Neuronal stem cell (in vitro differentiated cells): ENCODE measurements at regions not wholly inside any gene's neighbourhood (a gene's known extent, or its start where the extent isn't known, plus 50 kb on each side); places are given as distances from the start of the nearest gene placed in this dataset.
A peak's percentile ranks its signal among the peaks of the same experiment; 100 is the strongest.

ENCODE experiments used
- DNase-seq: peaks from one replicate; pipeline ENCODE4 v3.0.0-alpha.2; 2013; ENCODE audit warnings: low spot score
- H2AFZ ChIP-seq: one replicate; pipeline ENCODE4 v1.6.1; 2013; ENCODE audit warnings: mild to moderate bottlenecking, low read length, inconsistent platforms
- H2AK5ac ChIP-seq: 2 replicates; pipeline ENCODE4 v1.6.1; 2013; ENCODE audit warnings: low read depth, mild to moderate bottlenecking, inconsistent platforms, low read length, moderate library complexity, mixed read lengths
- H2BK120ac ChIP-seq: 2 replicates; pipeline ENCODE4 v1.6.1; 2013; ENCODE audit warnings: low read depth, mild to moderate bottlenecking, inconsistent platforms, low read length, moderate library complexity, mixed read lengths
- H2BK12ac ChIP-seq: one replicate; pipeline ENCODE4 v1.6.1; 2013; ENCODE audit warnings: low read length, inconsistent platforms
- H2BK15ac ChIP-seq: 2 replicates; pipeline ENCODE4 v1.6.1; 2013; ENCODE audit warnings: mild to moderate bottlenecking, low read length, inconsistent platforms, mixed read lengths
- H2BK5ac ChIP-seq: one replicate; pipeline ENCODE4 v1.6.1; 2013; ENCODE audit warnings: inconsistent platforms, mild to moderate bottlenecking, low read length, moderate library complexity
- H3K14ac ChIP-seq: one replicate; pipeline ENCODE4 v1.6.1; 2013; ENCODE audit warnings: low read length, inconsistent platforms
- H3K18ac ChIP-seq: 2 replicates; pipeline ENCODE4 v1.6.1; 2013; ENCODE audit warnings: low read length, inconsistent platforms
- H3K23ac ChIP-seq: 2 replicates; pipeline ENCODE4 v1.6.1; 2013; ENCODE audit warnings: low read depth, mild to moderate bottlenecking, mixed read lengths, low read length, inconsistent platforms; ENCODE audit not compliant: poor library complexity
- H3K27ac ChIP-seq: replicated peaks from 3 replicates; pipeline ENCODE4 v1.5.1; 2013; ENCODE audit warnings: low read length, inconsistent platforms
- H3K27me3 ChIP-seq, 3 experiments: 2 replicates each; pipeline ENCODE4 v1.6.1; 2013; ENCODE audit warnings: low read length in 3 of 3, mild to moderate bottlenecking in 2 of 3, inconsistent platforms in 1 of 3, low read depth in 1 of 3, mixed read lengths in 1 of 3, moderate library complexity in 1 of 3; ENCODE audit not compliant: control insufficient read depth in 3 of 3, insufficient read depth in 3 of 3
- H3K36me3 ChIP-seq, 2 donors: replicated peaks in 1 of 2; 2 replicates each; pipeline ENCODE4 v1.6.1; 2013; ENCODE audit warnings: low read length in 2 of 2; ENCODE audit not compliant: control insufficient read depth in 2 of 2, insufficient read depth in 2 of 2
- H3K4ac ChIP-seq: 2 replicates; pipeline ENCODE4 v1.6.1; 2013; ENCODE audit warnings: inconsistent platforms, mild to moderate bottlenecking, low read length, moderate library complexity
- H3K4me1 ChIP-seq, 2 donors: 1 replicate in 1 of 2; 2 replicates in 1 of 2; pipeline ENCODE4 v1.6.1; 2013; ENCODE audit warnings: low read length in 2 of 2, low read depth in 1 of 2; ENCODE audit not compliant: control insufficient read depth in 2 of 2, insufficient read depth in 1 of 2
- H3K4me2 ChIP-seq: one replicate; pipeline ENCODE4 v1.6.1; 2013; ENCODE audit warnings: mild to moderate bottlenecking, low read length, inconsistent platforms; ENCODE audit not compliant: insufficient read depth, poor library complexity, severe bottlenecking
- H3K4me3 ChIP-seq, 2 donors: 2 replicates each; pipeline ENCODE4 v1.5.1; 2013; ENCODE audit warnings: low read length in 2 of 2, mild to moderate bottlenecking in 2 of 2, inconsistent platforms in 1 of 2, moderate library complexity in 1 of 2
- H3K79me1 ChIP-seq: one replicate; pipeline ENCODE4 v1.6.1; 2013; ENCODE audit warnings: low read depth, mild to moderate bottlenecking, inconsistent platforms, low read length, moderate library complexity
- H3K9ac ChIP-seq: one replicate; pipeline ENCODE4 v1.6.1; 2013; ENCODE audit warnings: mild to moderate bottlenecking, low read depth, low read length, inconsistent platforms; ENCODE audit not compliant: poor library complexity
- H3K9me3 ChIP-seq, 2 donors: replicated peaks in 1 of 2; 2 replicates each; pipeline versions ENCODE3 to v1.6.1; 2013; ENCODE audit warnings: low read length in 2 of 2, mild to moderate bottlenecking in 2 of 2, inconsistent platforms in 1 of 2, low read depth in 1 of 2, mixed read lengths in 1 of 2, moderate library complexity in 1 of 2; ENCODE audit not compliant: control insufficient read depth in 2 of 2, insufficient read depth in 1 of 2
- H4K8ac ChIP-seq: one replicate; pipeline ENCODE4 v1.6.1; 2013; ENCODE audit warnings: low read depth, mild to moderate bottlenecking, inconsistent platforms, low read length, moderate library complexity
- H4K91ac ChIP-seq: one replicate; pipeline ENCODE4 v1.6.1; 2013; ENCODE audit warnings: low read length, low read depth, mild to moderate bottlenecking, inconsistent platforms; ENCODE audit not compliant: poor library complexity
- WGBS, 2 donors: extraction: QIAGEN DNeasy Blood & Tissue Kit; methylation state at CpG; one replicate each; pipeline ENCODE4 v1.1.7; 2013; ENCODE audit warnings: missing lambda C conversion rate in 2 of 2, mixed read lengths in 1 of 2; ENCODE audit not compliant: insufficient read length in 2 of 2, insufficient replicate concordance in 1 of 2; ENCODE audit errors: extremely low coverage in 2 of 2; 5-methylcytosine and 5-hydroxymethylcytosine counted together

DNA sequence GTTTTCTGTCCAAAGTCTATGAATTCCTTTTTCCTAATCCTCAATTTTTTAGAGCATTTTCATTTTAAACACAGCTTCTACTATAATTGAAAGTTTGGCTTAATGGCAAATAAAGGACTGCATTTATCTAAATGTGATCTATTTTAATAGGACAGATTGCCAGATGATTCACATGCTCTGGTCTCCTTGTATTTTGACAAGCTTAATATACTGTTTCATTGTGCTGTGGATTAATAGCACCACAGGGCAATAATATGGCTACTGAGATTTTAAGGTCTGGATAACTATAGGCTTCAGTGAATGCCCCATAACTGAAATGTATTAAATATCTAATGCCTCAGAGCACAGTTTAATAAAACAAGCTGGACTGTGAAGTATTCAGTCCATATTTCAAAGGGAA lies 1362.8 kb downstream of the XPNPEP1 start:
- no peak overlapping the region for H3K27ac ChIP-seq
- no peak overlapping the region for H4K8ac ChIP-seq
- H2BK12ac ChIP-seq: no peak overlapping the region
- no peak overlapping the region for H3K4me2 ChIP-seq
- no peak overlapping the region for H2BK15ac ChIP-seq
- no peak for DNase-seq
- no peak overlapping the region for H3K14ac ChIP-seq
- H3K23ac ChIP-seq: no peak overlapping the region
- H3K27me3 ChIP-seq: no peaks in the 10 kb centered on the region
- no peak overlapping the region for H2BK120ac ChIP-seq
- no peak overlapping the region for H2AK5ac ChIP-seq
- no peaks in the 10 kb centered on the region for H3K9me3 ChIP-seq
- H3K79me1 ChIP-seq: no peaks in the 10 kb centered on the region
- no peak overlapping the region for H3K18ac ChIP-seq
- H3K9ac ChIP-seq: no peak overlapping the region
- H3K4me3 ChIP-seq: no peak overlapping the region
- no peak overlapping the region for H3K4ac ChIP-seq
- no peaks in the 10 kb centered on the region for H3K4me1 ChIP-seq
- no peaks in the 10 kb centered on the region for H3K36me3 ChIP-seq
- H4K91ac ChIP-seq: no peak overlapping the region
- no peak overlapping the region for H2AFZ ChIP-seq
- no peak overlapping the region for H2BK5ac ChIP-seq

- Histone ChIP-seq H2BK120ac (no peak overlapping the region), H3K14ac (no peak overlapping the region), H2BK12ac (no peak overlapping the region), H3K23ac (no peak overlapping the region), H2BK5ac (no peak overlapping the region), H2AFZ (no peak overlapping the region), H3K18ac (no peak overlapping the region), H3K9me3 (no peaks in the 10 kb centered on the region), H3K4me1 (no peaks in the 10 kb centered on the region), H3K4ac (no peak overlapping the region), H4K91ac (no peak overlapping the region), H3K27me3 (no peaks in the 10 kb centered on the region), H2BK15ac (no peak overlapping the region), H2AK5ac (no peak overlapping the region), H3K9ac (no peak overlapping the region), H3K79me1 (no peaks in the 10 kb centered on the region), H3K4me2 (no peak overlapping the region), H3K27ac (no peak overlapping the region), H3K36me3 (no peaks in the 10 kb centered on the region), H4K8ac (no peak overlapping the region), H3K4me3 (no peak overlapping the region)
- no peak for DNase-seq
- no CpG with 5 or more reads among the region's 4 CpGs for WGBS, 2 donors
Measured at GRCh38 chr10:108556186-108556585, 1367.1 kb downstream of the XPNPEP1 start.

- Histone ChIP-seq H2AK5ac (no peak overlapping the region), H4K8ac (no peak overlapping the region), H3K36me3 (no peaks in the 10 kb centered on the region), H2AFZ (no peak overlapping the region), H3K9me3 (no peaks in the 10 kb centered on the region), H3K4me2 (no peak overlapping the region), H3K4me3 (no peak overlapping the region), H3K9ac (no peak overlapping the region), H2BK120ac (no peak overlapping the region), H3K14ac (no peak overlapping the region), H3K23ac (no peak overlapping the region), H4K91ac (no peak overlapping the region), H3K18ac (no peak overlapping the region), H3K27me3 (no peaks in the 10 kb centered on the region), H2BK12ac (no peak overlapping the region), H3K4me1 (no peaks in the 10 kb centered on the region), H2BK15ac (no peak overlapping the region), H2BK5ac (no peak overlapping the region), H3K79me1 (no peaks in the 10 kb centered on the region), H3K4ac (no peak overlapping the region), H3K27ac (no peak overlapping the region)
- DNase-seq: no peak
- no CpG with 5 or more reads among the region's 1 CpG for WGBS, 2 donors
Measured at GRCh38 chr10:108545921-108546320, 1377.4 kb downstream of the XPNPEP1 start.

- Histone ChIP-seq H3K4me3 (no peak overlapping the region), H3K27ac (no peak overlapping the region), H2BK15ac (no peak overlapping the region), H2BK5ac (no peak overlapping the region), H3K79me1 (no peaks in the 10 kb centered on the region), H3K9me3 (no peaks in the 10 kb centered on the region), H3K4me1 (no peaks in the 10 kb centered on the region), H2AFZ (no peak overlapping the region), H3K23ac (no peak overlapping the region), H2BK120ac (no peak overlapping the region), H3K18ac (no peak overlapping the region), H3K4ac (no peak overlapping the region), H4K91ac (no peak overlapping the region), H3K14ac (no peak overlapping the region), H2AK5ac (no peak overlapping the region), H2BK12ac (no peak overlapping the region), H3K36me3 (no peaks in the 10 kb centered on the region), H4K8ac (no peak overlapping the region), H3K27me3 (no peaks in the 10 kb centered on the region), H3K9ac (no peak overlapping the region), H3K4me2 (no peak overlapping the region)
- peak; percentile 57 for DNase-seq
- no CpG with 5 or more reads among the region's 10 CpGs for WGBS, 2 donors
Measured at GRCh38 chr10:108544500-108545120, 1378.7 kb downstream of the XPNPEP1 start.
